ENCODE measurements at regions not wholly inside any gene's neighbourhood (a gene's known extent, or its start where the extent isn't known, plus 50 kb on each side); places are given as distances from the start of the nearest gene placed in this dataset.

- intact Hi-C loops (cut with micrococcal nuclease; ENCODE audit: unreplicated experiment) = no loop called here
- Histone ChIP-seq H3K9ac (ENCODE audit: control insufficient read depth, insufficient read depth, low read length) (no peak overlapping the region), H3K27me3 (replicated peaks in 1 of 2; ENCODE audit: control insufficient read depth in 2 of 2, insufficient read depth in 2 of 2, low read length in 1 of 2) (no peaks in the 10 kb centered on the region), H3K9me3 (replicated peaks; ENCODE audit: control insufficient read depth, insufficient read depth, low read length) (no peaks in the 10 kb centered on the region; the same call in 2 of the 3 replicates), H3K4me3 (no peak overlapping the region), H2AFZ (ENCODE audit: control insufficient read depth, low read depth, low read length) (no peak overlapping the region), H3K27ac (ENCODE audit: control insufficient read depth, insufficient read depth) (no peak overlapping the region), H3K4me2 (ENCODE audit: control insufficient read depth, insufficient read depth) (no peak overlapping the region), H3K4me1 (ENCODE audit: control insufficient read depth, insufficient read depth, low read length) (no peaks in the 10 kb centered on the region), H4K20me1 (ENCODE audit: control insufficient read depth, insufficient read depth) (no peaks in the 10 kb centered on the region), H3K36me3 (ENCODE audit: control insufficient read depth in 2 of 2, insufficient read depth in 2 of 2, low read length in 1 of 2) (no peaks in the 10 kb centered on the region), H3K79me2 (ENCODE audit: control insufficient read depth, insufficient read depth, low read length) (no peaks in the 10 kb centered on the region)
- ChIA-PET SMC1A (ENCODE audit: uncharacterized antibody, unreplicated experiment) (interaction anchor here (0.6 kb wide), 1 partner anchor 415 kb away, joined by 3 read pairs; no protein-coding TSS in a partner anchor), CTCF (no interaction called here), RAD21 (ENCODE audit: unreplicated experiment) (no interaction called here), POLR2A (no interaction called here)
- no peak for FAIRE-seq
- no peak for DNase-seq (ENCODE audit: low read depth, low spot score)
- 45% methylated on average over 3 of the region's 3 CpGs for WGBS (ENCODE audit: insufficient coverage, insufficient replicate concordance, low lambda C conversion rate, missing lambda C conversion rate)
- ATAC-seq = no peak
- in situ Hi-C loops (cut with MboI) = no loop called here
- TF ChIP-seq MYB (IDR thresholded peaks at IDR 0.05; ENCODE audit: borderline replicate concordance, low read depth, low read length) (no peak), ZBTB4 (CRISPR knock-in tag; IDR thresholded peaks at IDR 0.05) (no peak), JUND (IDR thresholded peaks at IDR 0.05; ENCODE audit: low read depth, low read length) (no peak), CHD4 (IDR thresholded peaks at IDR 0.05) (no peak), YY1 (IDR thresholded peaks at IDR 0.05; ENCODE audit: low read depth, low read length) (no peak), POLR2A (IDR thresholded peaks at IDR 0.05; ENCODE audit: low read depth, low read length) (no peak), ETV6 (conservative IDR thresholded peaks at IDR 0.05 in 1 of 2, IDR thresholded peaks at IDR 0.05 in 1 of 2; ENCODE audit: borderline replicate concordance in 1 of 2, low read depth in 1 of 2) (no peak), IKZF2 (IDR thresholded peaks at IDR 0.05) (no peak), RAD51 (IDR thresholded peaks at IDR 0.05) (no peak), ZNF384 (IDR thresholded peaks at IDR 0.05; ENCODE audit: borderline replicate concordance, low read depth, low read length) (no peak), MEF2B (IDR thresholded peaks at IDR 0.05; ENCODE audit: partially characterized antibody, poor library complexity, severe bottlenecking) (no peak), ZNF217 (IDR thresholded peaks at IDR 0.05) (no peak), CUX1 (IDR thresholded peaks at IDR 0.05; ENCODE audit: insufficient replicate concordance, low read depth, low read length) (no peak)
- TF ChIP-seq, protein P1, sequence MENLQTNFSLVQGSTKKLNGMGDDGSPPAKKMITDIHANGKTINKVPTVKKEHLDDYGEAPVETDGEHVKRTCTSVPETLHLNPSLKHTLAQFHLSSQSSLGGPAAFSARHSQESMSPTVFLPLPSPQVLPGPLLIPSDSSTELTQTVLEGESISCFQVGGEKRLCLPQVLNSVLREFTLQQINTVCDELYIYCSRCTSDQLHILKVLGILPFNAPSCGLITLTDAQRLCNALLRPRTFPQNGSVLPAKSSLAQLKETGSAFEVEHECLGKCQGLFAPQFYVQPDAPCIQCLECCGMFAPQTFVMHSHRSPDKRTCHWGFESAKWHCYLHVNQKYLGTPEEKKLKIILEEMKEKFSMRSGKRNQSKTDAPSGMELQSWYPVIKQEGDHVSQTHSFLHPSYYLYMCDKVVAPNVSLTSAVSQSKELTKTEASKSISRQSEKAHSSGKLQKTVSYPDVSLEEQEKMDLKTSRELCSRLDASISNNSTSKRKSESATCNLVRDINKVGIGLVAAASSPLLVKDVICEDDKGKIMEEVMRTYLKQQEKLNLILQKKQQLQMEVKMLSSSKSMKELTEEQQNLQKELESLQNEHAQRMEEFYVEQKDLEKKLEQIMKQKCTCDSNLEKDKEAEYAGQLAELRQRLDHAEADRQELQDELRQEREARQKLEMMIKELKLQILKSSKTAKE (IDR thresholded peaks at IDR 0.05; ENCODE audit: low read depth, poor library complexity, severe bottlenecking) = no peak
- no TSS peak for BruUV-seq (replicated peaks)
Measured at GRCh38 chr18:29378651-29379136, 1201.8 kb upstream of the CDH2 start.
